A549 (cell line): ENCODE measurements at regions not wholly inside any gene's neighbourhood (a gene's known extent, or its start where the extent isn't known, plus 50 kb on each side); places are given as distances from the start of the nearest gene placed in this dataset.
"Not testable (repeated sequence)": the region's sequence is repeated elsewhere in the genome, so short reads cannot be mapped to it uniquely, and the experiment has no call there.

Experiments
- ATAC-seq, 2 experiments: fragments of 200-7000 bp in 1 of 2; fragments of >200 bp in 1 of 2; cut with Nextera tagmentation in 1 of 2; cut with Tn5 transposase in 1 of 2; 3 replicates each; pipeline versions ENCODE4 v1.8.0 to v1.9.1; 2018 to 2020; ENCODE audit warnings: mild to moderate bottlenecking in 1 of 2, moderate library complexity in 1 of 2
- CTCF ChIA-PET: fragments of 300-600 bp; sonication (Branson Sonifier 250); formaldehyde crosslinking; extraction: SDS; loops from one replicate; lab custom pipeline; 2021; ENCODE audit warnings: antibody characterized with exemption, inconsistent platforms; lab: Yijun Ruan, JAX
- POLR2A ChIA-PET: fragments of 350-600 bp; formaldehyde crosslinking; extraction: SDS; loops from one replicate; lab custom pipeline; 2021; ENCODE audit warnings: antibody characterized with exemption, inconsistent platforms; lab: Yijun Ruan, JAX
- DNase-seq, 2 experiments: peaks; one replicate each; pipeline versions ENCODE4 v3.0.0 to v3.0.0-alpha.2; 2011 to 2016; ENCODE audit warnings: low read depth in 1 of 2, low spot score in 1 of 2
- FAIRE-seq: peaks from 2 replicates; lab custom pipeline; 2011; peaks lifted over from hg19 to GRCh38; lab: Jason Lieb, UNC
- H3K27ac ChIP-seq, 2 experiments: fragments of >200 bp; sonication (Bioruptor Twin); formaldehyde crosslinking; 3 replicates each; pipeline ENCODE4 v1.5.1; 2016 to 2017
- H3K4me1 ChIP-seq: fragments of >200 bp; sonication (Bioruptor Twin); formaldehyde crosslinking; 3 replicates; pipeline ENCODE4 v1.6.1; 2016
- H3K4me2 ChIP-seq: fragments of >200 bp; sonication (Bioruptor Twin); formaldehyde crosslinking; 3 replicates; pipeline ENCODE4 v1.6.1; 2016
- H3K4me3 ChIP-seq: fragments of >200 bp; sonication (Bioruptor Twin); formaldehyde crosslinking; 3 replicates; pipeline ENCODE4 v1.5.1; 2016
- H3K9me3 ChIP-seq: fragments of >200 bp; sonication (Bioruptor Twin); formaldehyde crosslinking; 3 replicates; pipeline ENCODE4 v1.6.1; 2016
- CEBPB ChIP-seq, 2 experiments: fragments of >200 bp in 1 of 2; sonication (Bioruptor Twin) in 1 of 2; formaldehyde crosslinking in 1 of 2; IDR thresholded peaks; 2 replicates each; pipeline ENCODE4 v1.6.1; 2012 to 2016
- CTCF ChIP-seq: fragments of >200 bp; sonication (Bioruptor Twin); formaldehyde crosslinking; IDR thresholded peaks from 3 replicates; pipeline ENCODE4 v1.5.1; 2016
- ELK1 ChIP-seq: fragments of 150-350 bp; IDR thresholded peaks from 2 replicates; pipeline ENCODE4 v1.6.1; 2014; ENCODE audit warnings: low read depth, mild to moderate bottlenecking, low read length
- EP300 ChIP-seq, 2 experiments: fragments of >200 bp; sonication (Bioruptor Twin); formaldehyde crosslinking; IDR thresholded peaks; 2 replicates in 1 of 2; 3 replicates in 1 of 2; pipeline ENCODE4 v1.6.1; 2016 to 2017
- FOSB ChIP-seq: fragments of 250-450 bp; sonication (Bioruptor Pico); IDR thresholded peaks from 2 replicates; pipeline ENCODE4 v1.5.0; 2020; ENCODE audit warnings: mild to moderate bottlenecking, moderate library complexity
- FOSL2 ChIP-seq, 2 experiments: fragments of 450-650 bp in 1 of 2; fragments of >200 bp in 1 of 2; sonication (Bioruptor Twin) in 1 of 2; formaldehyde crosslinking; IDR thresholded peaks; 2 replicates each; pipeline versions ENCODE4 v1.5.0 to v1.6.1; 2016 to 2020; ENCODE audit warnings: mild to moderate bottlenecking in 1 of 2, moderate library complexity in 1 of 2
- HMGXB4 ChIP-seq: fragments of 250-450 bp; sonication (Bioruptor Pico); IDR thresholded peaks from 2 replicates; pipeline ENCODE4 v1.5.0; 2021; ENCODE audit warnings: mild to moderate bottlenecking, moderate library complexity, borderline replicate concordance
- JUNB ChIP-seq: fragments of >200 bp; sonication (Bioruptor Twin); formaldehyde crosslinking; IDR thresholded peaks from 2 replicates; pipeline ENCODE4 v1.6.1; 2016
- KDM5A ChIP-seq: fragments of 200-600 bp; sonication (generic); IDR thresholded peaks from 2 replicates; pipeline ENCODE4 v1.6.1; 2016; ENCODE audit warnings: antibody characterized with exemption, mild to moderate bottlenecking
- MAFK ChIP-seq: fragments of 450-650 bp; IDR thresholded peaks from 2 replicates; pipeline ENCODE4 v1.6.1; 2014; ENCODE audit not compliant: partially characterized antibody
- MAX ChIP-seq: IDR thresholded peaks from 2 replicates; pipeline ENCODE4 v1.6.1; 2012
- NR3C1 ChIP-seq: fragments of >200 bp; sonication (Bioruptor Twin); formaldehyde crosslinking; IDR thresholded peaks from 3 replicates; pipeline ENCODE4 v1.6.1; 2017
- POLR2AphosphoS2 ChIP-seq: conservative IDR thresholded peaks from 2 replicates; pipeline ENCODE4 v1.6.1; 2012; ENCODE audit warnings: low read length, improper control_type of control experiment, inconsistent platforms
- RARB ChIP-seq: fragments of 250-450 bp; sonication (Bioruptor Pico); IDR thresholded peaks from 2 replicates; pipeline ENCODE4 v1.8.0; 2021; ENCODE audit warnings: mild to moderate bottlenecking, moderate library complexity
- RCOR1 ChIP-seq: fragments of 150-350 bp; IDR thresholded peaks from 2 replicates; pipeline ENCODE4 v1.6.1; 2014; ENCODE audit warnings: antibody characterized with exemption, low read length, low read depth
- RNF2 ChIP-seq: fragments of 200-600 bp; sonication (generic); IDR thresholded peaks from 2 replicates; pipeline ENCODE4 v1.6.1; 2016; ENCODE audit warnings: low read depth, mild to moderate bottlenecking, antibody characterized with exemption, moderate library complexity, borderline replicate concordance
- SMC3 ChIP-seq: fragments of >200 bp; sonication (Bioruptor Twin); formaldehyde crosslinking; IDR thresholded peaks from 3 replicates; pipeline ENCODE4 v1.6.1; 2018; ENCODE audit warnings: inconsistent platforms
- TFCP2L1 ChIP-seq: fragments of 250-450 bp; sonication (Bioruptor Pico); IDR thresholded peaks from 2 replicates; pipeline ENCODE4 v1.5.0; 2021; ENCODE audit warnings: mild to moderate bottlenecking
- ZC3H11A ChIP-seq: fragments of 450-650 bp; IDR thresholded peaks from 2 replicates; pipeline ENCODE4 v1.6.1; 2014; ENCODE audit warnings: antibody characterized with exemption, mild to moderate bottlenecking
- ZFP36 ChIP-seq: fragments of 450-650 bp; IDR thresholded peaks from 2 replicates; pipeline ENCODE4 v1.6.1; 2014; ENCODE audit warnings: borderline replicate concordance; ENCODE audit not compliant: partially characterized antibody
- WGBS: methylation state at CpG from one replicate; pipeline ENCODE4 v1.1.6; 2017; ENCODE audit errors: missing lambda C conversion rate; 5-methylcytosine and 5-hydroxymethylcytosine counted together

GRCh38 chr5:18003312-18003711 lies 369.1 kb downstream of the TAF11L14 start:
- ATAC-seq (no peak), DNase-seq (no peak), FAIRE-seq (no peak)
- Histone ChIP-seq H3K27ac (no peak overlapping the region), H3K4me1 (no peaks in the 10 kb centered on the region), H3K4me3 (no peak overlapping the region), H3K9me3 (0 out of 3 replicates have a peak, but pooled peaks cover 3% of the 10 kb centered on the region), H3K4me2 (no peak overlapping the region)
- ChIA-PET CTCF (no interaction called here), POLR2A (no interaction called here)
- TF ChIP-seq ZFP36 (no peak), EP300 (IDR thresholded peaks at IDR 0.05) (no peak), JUNB (no peak), NR3C1 (no peak), RNF2 (no peak), TFCP2L1 (CRISPR knock-in tag) (no peak), FOSB (CRISPR knock-in tag) (no peak), RARB (CRISPR knock-in tag) (no peak), HMGXB4 (CRISPR knock-in tag) (no peak), CEBPB (IDR thresholded peaks at IDR 0.05) (no peak), CTCF (no peak), MAFK (no peak), MAX (no peak), SMC3 (no peak)

GRCh38 chr5:18003784-18004183 lies 369.5 kb downstream of the TAF11L14 start:
- H3K4me1 ChIP-seq: no peaks in the 10 kb centered on the region
- DNase-seq (no peak), FAIRE-seq (no peak)
- no peak for TF ChIP-seq EP300 (IDR thresholded peaks at IDR 0.05)
- no peak for TF ChIP-seq RCOR1
- TF ChIP-seq ZC3H11A: no peak
- TF ChIP-seq RARB (CRISPR knock-in tag): no peak
- TF ChIP-seq ELK1: no peak
- no peak for TF ChIP-seq CEBPB (IDR thresholded peaks at IDR 0.05)
- TF ChIP-seq FOSL2 (IDR thresholded peaks at IDR 0.05): no peak
- no peak for TF ChIP-seq FOSL2 (CRISPR knock-in tag; IDR thresholded peaks at IDR 0.05)
- TF ChIP-seq CTCF: no peak
- TF ChIP-seq POLR2AphosphoS2: no peak
- no peak for TF ChIP-seq HMGXB4 (CRISPR knock-in tag)
- TF ChIP-seq KDM5A: no peak
- TF ChIP-seq, all 56 proteins: peak for 0
- no peak for ATAC-seq
- H3K9me3 ChIP-seq: 0 out of 3 replicates have a peak, but pooled peaks cover 3% of the 10 kb centered on the region
- H3K27ac ChIP-seq: no peak overlapping the region
- 51% methylated on average over 2 of the region's 2 CpGs for WGBS
- POLR2A ChIA-PET: no interaction called here
- H3K4me3 ChIP-seq: no peak overlapping the region
- CTCF ChIA-PET: no interaction called here
- no peak overlapping the region for H3K4me2 ChIP-seq

GRCh38 chr5:18006235-18006634 lies 372.0 kb downstream of the TAF11L14 start:
- H3K4me2 ChIP-seq, POLR2A ChIA-PET, CTCF ChIA-PET, H3K4me1 ChIP-seq, FAIRE-seq, ATAC-seq, H3K27ac ChIP-seq, DNase-seq, H3K4me3 ChIP-seq, H3K9me3 ChIP-seq: not testable (repeated sequence)
- WGBS: 59% methylated on average over 7 of the region's 8 CpGs
